ENCODE measurements at regions not wholly inside any gene's neighbourhood (a gene's known extent, or its start where the extent isn't known, plus 50 kb on each side); places are given as distances from the start of the nearest gene placed in this dataset.
"Not testable (repeated sequence)": the region's sequence is repeated elsewhere in the genome, so short reads cannot be mapped to it uniquely, and the experiment has no call there.

DNA sequence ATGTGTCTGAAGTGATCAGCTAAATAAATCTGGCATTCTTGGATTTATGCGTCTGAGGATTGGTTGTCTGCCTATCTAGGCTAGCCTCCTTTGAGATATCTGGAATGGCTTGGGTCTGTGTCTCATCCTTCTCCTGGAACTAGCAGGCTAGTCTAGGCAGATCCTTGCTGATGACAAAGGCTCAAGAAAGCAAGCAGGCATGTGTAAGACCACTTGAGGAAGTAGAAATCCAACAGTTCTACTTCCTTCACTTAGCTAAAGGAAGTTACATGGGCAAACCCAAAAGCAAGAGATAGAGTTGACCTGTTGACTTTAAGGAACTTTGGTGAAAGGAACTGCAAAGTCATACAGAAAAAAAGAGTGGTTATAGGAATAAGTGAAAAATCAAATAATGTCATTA is 672.6 kb downstream of the MAFB start:
- Mint-ChIP-seq H3K27ac (no peak overlapping the region), H3K4me1 (no peaks in the 10 kb centered on the region), H3K9me3 (peaks cover 0 to 6% (median 2%) of the 10 kb centered on the region in 7 donors), H3K4me3 (no peak overlapping the region), H3K36me3 (no peaks in the 10 kb centered on the region), H3K27me3 (ENCODE audit: low read depth in 3 of 3) (peaks cover 0 to 2% (median 1%) of the 10 kb centered on the region in 3 donors)
- no peak overlapping the region for H3K9ac ChIP-seq (ENCODE audit: insufficient read depth, low read length, poor library complexity, severe bottlenecking)
- intact Hi-C loops (cut with micrococcal nuclease): no loop called here
- WGBS (ENCODE audit: insufficient coverage): 83% methylated on average over 1 of the region's 1 CpG
- H3K9me3 ChIP-seq (replicated peaks in 1 of 2; ENCODE audit: control insufficient read depth in 1 of 2, insufficient read depth in 1 of 2, low read length in 2 of 2): no peaks in the 10 kb centered on the region
- no peak overlapping the region for H3K4me3 ChIP-seq (replicated peaks in 1 of 3; ENCODE audit: low read depth in 2 of 3, low read length in 3 of 3)
- TF ChIP-seq, protein P1, sequence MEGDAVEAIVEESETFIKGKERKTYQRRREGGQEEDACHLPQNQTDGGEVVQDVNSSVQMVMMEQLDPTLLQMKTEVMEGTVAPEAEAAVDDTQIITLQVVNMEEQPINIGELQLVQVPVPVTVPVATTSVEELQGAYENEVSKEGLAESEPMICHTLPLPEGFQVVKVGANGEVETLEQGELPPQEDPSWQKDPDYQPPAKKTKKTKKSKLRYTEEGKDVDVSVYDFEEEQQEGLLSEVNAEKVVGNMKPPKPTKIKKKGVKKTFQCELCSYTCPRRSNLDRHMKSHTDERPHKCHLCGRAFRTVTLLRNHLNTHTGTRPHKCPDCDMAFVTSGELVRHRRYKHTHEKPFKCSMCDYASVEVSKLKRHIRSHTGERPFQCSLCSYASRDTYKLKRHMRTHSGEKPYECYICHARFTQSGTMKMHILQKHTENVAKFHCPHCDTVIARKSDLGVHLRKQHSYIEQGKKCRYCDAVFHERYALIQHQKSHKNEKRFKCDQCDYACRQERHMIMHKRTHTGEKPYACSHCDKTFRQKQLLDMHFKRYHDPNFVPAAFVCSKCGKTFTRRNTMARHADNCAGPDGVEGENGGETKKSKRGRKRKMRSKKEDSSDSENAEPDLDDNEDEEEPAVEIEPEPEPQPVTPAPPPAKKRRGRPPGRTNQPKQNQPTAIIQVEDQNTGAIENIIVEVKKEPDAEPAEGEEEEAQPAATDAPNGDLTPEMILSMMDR (IDR thresholded peaks at IDR 0.05): no peak
- H3K4me1 ChIP-seq (ENCODE audit: control insufficient read depth in 1 of 2, insufficient read depth in 2 of 2, low read length in 2 of 2): no peaks in the 10 kb centered on the region
- H3K79me2 ChIP-seq (ENCODE audit: insufficient read depth, low read length): no peaks in the 10 kb centered on the region
- no peaks in the 10 kb centered on the region for H4K20me1 ChIP-seq (ENCODE audit: insufficient read depth, low read length)
- no peak overlapping the region for H3K27ac ChIP-seq (ENCODE audit: low read depth in 1 of 2, low read length in 2 of 2)
- H3K36me3 ChIP-seq (replicated peaks in 1 of 2; ENCODE audit: control insufficient read depth in 1 of 2, insufficient read depth in 2 of 2, low read length in 2 of 2): no peaks in the 10 kb centered on the region
- H3K4me2 ChIP-seq (replicated peaks; ENCODE audit: extremely low read depth, low read length, poor library complexity, severe bottlenecking): no peak overlapping the region
- DNase-seq: no peak
- no peaks in the 10 kb centered on the region for H3K27me3 ChIP-seq (ENCODE audit: control insufficient read depth in 2 of 2, insufficient read depth in 2 of 2, low read length in 2 of 2)
- no peak overlapping the region for H2AFZ ChIP-seq (ENCODE audit: insufficient read depth, low read depth, low read length, poor library complexity, severe bottlenecking)

DNA sequence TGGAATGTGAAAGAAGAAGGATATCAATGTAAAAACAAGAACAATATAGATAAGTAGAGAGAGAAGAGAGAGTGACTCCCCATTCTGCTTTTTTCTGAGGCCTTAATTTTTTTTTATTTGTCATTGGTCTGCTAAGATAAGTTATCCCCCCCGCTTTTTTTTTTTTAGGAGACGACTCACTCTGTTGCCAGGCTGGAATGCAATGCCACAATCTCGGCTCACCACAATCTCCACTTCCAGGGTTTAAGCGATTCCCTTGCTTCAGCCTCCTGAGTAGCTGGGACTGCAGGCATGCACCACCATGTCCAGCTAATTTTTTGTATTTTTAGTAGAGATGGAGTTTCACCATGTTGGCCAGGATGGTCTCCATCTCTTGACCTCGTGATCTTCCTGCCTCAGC is 677.0 kb downstream of the MAFB start:
- H3K4me1 ChIP-seq (ENCODE audit: control insufficient read depth in 1 of 2, insufficient read depth in 2 of 2, low read length in 2 of 2); H3K79me2 ChIP-seq (ENCODE audit: insufficient read depth, low read length); H3K9me3 ChIP-seq (replicated peaks in 1 of 2; ENCODE audit: control insufficient read depth in 1 of 2, insufficient read depth in 1 of 2, low read length in 2 of 2); H3K27ac Mint-ChIP-seq; H4K20me1 ChIP-seq (ENCODE audit: insufficient read depth, low read length); H3K36me3 Mint-ChIP-seq; H3K27me3 ChIP-seq (ENCODE audit: control insufficient read depth in 2 of 2, insufficient read depth in 2 of 2, low read length in 2 of 2); H3K36me3 ChIP-seq (replicated peaks in 1 of 2; ENCODE audit: control insufficient read depth in 1 of 2, insufficient read depth in 2 of 2, low read length in 2 of 2); DNase-seq; H3K4me1 Mint-ChIP-seq; H3K27me3 Mint-ChIP-seq (ENCODE audit: low read depth in 3 of 3); H3K9me3 Mint-ChIP-seq; H2AFZ ChIP-seq (ENCODE audit: insufficient read depth, low read depth, low read length, poor library complexity, severe bottlenecking); H3K27ac ChIP-seq (ENCODE audit: low read depth in 1 of 2, low read length in 2 of 2); H3K4me3 ChIP-seq (replicated peaks in 1 of 3; ENCODE audit: low read depth in 2 of 3, low read length in 3 of 3); H3K4me2 ChIP-seq (replicated peaks; ENCODE audit: extremely low read depth, low read length, poor library complexity, severe bottlenecking); H3K4me3 Mint-ChIP-seq; H3K9ac ChIP-seq (ENCODE audit: insufficient read depth, low read length, poor library complexity, severe bottlenecking); intact Hi-C loops (cut with micrococcal nuclease): not testable (repeated sequence)
- 60% methylated on average over 1 of the region's 5 CpGs for WGBS (ENCODE audit: insufficient coverage)
